IPS-NIHi11 (cell line): ENCODE measurements at regions not wholly inside any gene's neighbourhood (a gene's known extent, or its start where the extent isn't known, plus 50 kb on each side); places are given as distances from the start of the nearest gene placed in this dataset.

ENCODE experiments used
- DNase-seq: peaks from one replicate; pipeline ENCODE4 v3.0.0; 2012; ENCODE audit warnings: mixed read lengths, low spot score

GRCh38 chr5:54610197-54610944, 92.8 kb downstream of the SNX18 start:
- no peak for DNase-seq

DNA sequence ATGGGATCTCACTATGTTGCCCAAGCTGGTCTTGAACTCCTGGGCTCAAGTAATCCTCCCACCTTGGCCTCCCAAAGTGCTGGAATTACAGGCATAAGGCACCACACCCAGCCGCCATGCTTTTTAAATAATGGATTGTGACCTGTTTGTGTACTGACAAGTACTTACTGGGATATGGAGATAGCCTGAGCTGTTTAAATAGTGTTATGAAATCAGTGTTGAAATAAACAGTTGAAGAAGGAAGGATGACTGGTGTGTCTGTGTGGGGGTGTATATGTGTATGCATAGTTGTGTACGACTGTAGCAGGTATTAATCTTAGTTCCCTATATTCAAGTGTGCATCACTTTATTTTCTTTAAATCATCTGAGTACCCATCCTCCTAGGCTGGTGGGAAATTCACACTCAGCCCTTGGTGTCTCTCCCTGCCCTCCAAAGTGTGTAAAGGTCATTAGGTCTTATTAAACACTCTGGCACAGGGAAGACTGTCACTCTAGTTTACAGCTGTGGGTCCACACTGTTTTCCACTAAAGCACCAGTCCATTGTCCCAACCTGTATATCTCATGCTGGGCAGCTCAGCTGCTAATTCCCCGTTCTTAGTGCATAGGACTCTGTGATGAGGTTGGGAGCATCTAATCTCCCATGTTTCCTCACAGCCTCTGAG, 91.0 kb downstream of the SNX18 start:
- no peak for DNase-seq

GRCh38 chr5:54607006-54607405, 89.4 kb downstream of the SNX18 start:
- no peak for DNase-seq

DNA sequence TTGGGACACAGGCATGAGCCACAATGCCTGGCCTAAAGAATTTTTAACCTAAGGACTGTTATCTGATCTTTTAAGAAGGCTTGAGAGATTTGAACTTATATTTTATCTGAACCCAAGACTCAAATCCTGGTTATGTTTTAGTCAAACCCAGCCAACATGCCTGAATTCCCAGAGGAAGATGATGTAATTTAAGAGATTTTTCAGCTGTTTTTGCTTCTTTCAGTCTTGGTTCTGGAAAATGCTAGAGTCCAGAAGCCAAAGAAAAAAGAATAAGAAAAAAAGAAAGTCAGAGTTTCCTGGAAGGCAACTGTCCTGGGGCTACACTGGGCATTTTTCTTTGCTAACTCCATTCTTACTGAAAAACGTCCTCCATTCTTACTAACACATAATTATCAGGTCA, 85.8 kb downstream of the SNX18 start:
- DNase-seq, result no peak

- DNase-seq, result no peak
Measured at GRCh38 chr5:54602475-54602874, 84.9 kb downstream of the SNX18 start.

GRCh38 chr5:54601411-54602230, 84.1 kb downstream of the SNX18 start:
- DNase-seq, result no peak
